ENCODE measurements at regions not wholly inside any gene's neighbourhood (a gene's known extent, or its start where the extent isn't known, plus 50 kb on each side); places are given as distances from the start of the nearest gene placed in this dataset.

- no peak for DNase-seq
These were observed 284.6 kb upstream of the ZC3H12C start for GRCh38 chr11:109808569-109808968.

GRCh38 chr11:109814824-109815223 lies 278.4 kb upstream of the ZC3H12C start:
- no peak for DNase-seq

- DNase-seq: no peak
These were observed 277.6 kb upstream of the ZC3H12C start for GRCh38 chr11:109815500-109816150.

GRCh38 chr11:109818290-109818689 lies 274.9 kb upstream of the ZC3H12C start:
- DNase-seq: no peak

GRCh38 chr11:109819410-109819809 lies 273.8 kb upstream of the ZC3H12C start:
- no peak for DNase-seq

- no peak for DNase-seq
These were observed 271.7 kb upstream of the ZC3H12C start for GRCh38 chr11:109821511-109821910.

- DNase-seq: no peak
These were observed 270.6 kb upstream of the ZC3H12C start for GRCh38 chr11:109822436-109823102.

- DNase-seq: peak in 1 of 2 experiments; percentile 6
These were observed 264.8 kb upstream of the ZC3H12C start for GRCh38 chr11:109828387-109828786.

- peak; percentile 20 to 75 for DNase-seq
These were observed 255.2 kb upstream of the ZC3H12C start for GRCh38 chr11:109838026-109838425.

- DNase-seq: no peak
These were observed 247.8 kb upstream of the ZC3H12C start for GRCh38 chr11:109845437-109845836.

GRCh38 chr11:109847621-109848020 lies 245.6 kb upstream of the ZC3H12C start:
- DNase-seq: no peak

- DNase-seq: no peak
These were observed 244.1 kb upstream of the ZC3H12C start for GRCh38 chr11:109849051-109849450.

- DNase-seq: peak; percentile 84 to 92
These were observed 243.2 kb upstream of the ZC3H12C start for GRCh38 chr11:109849946-109850345.

- DNase-seq: no peak
These were observed 241.3 kb upstream of the ZC3H12C start for GRCh38 chr11:109851780-109852390.

GRCh38 chr11:109853156-109853776 lies 239.9 kb upstream of the ZC3H12C start:
- peak; percentile 6 to 57 for DNase-seq

- DNase-seq: no peak
These were observed 238.5 kb upstream of the ZC3H12C start for GRCh38 chr11:109854731-109855130.

- no peak for DNase-seq
These were observed 236.3 kb upstream of the ZC3H12C start for GRCh38 chr11:109856928-109857327.

GRCh38 chr11:109857637-109858036 lies 235.6 kb upstream of the ZC3H12C start:
- DNase-seq: no peak

- DNase-seq: no peak
These were observed 235.0 kb upstream of the ZC3H12C start for GRCh38 chr11:109858152-109858551.

GRCh38 chr11:109859045-109859724 lies 234.0 kb upstream of the ZC3H12C start:
- no peak for DNase-seq

GRCh38 chr11:109862835-109863234 lies 230.4 kb upstream of the ZC3H12C start:
- no peak for DNase-seq

- no peak for DNase-seq
These were observed 229.0 kb upstream of the ZC3H12C start for GRCh38 chr11:109864151-109864661.

All from NCI-H524 (cell line).